Natural killer cell (primary cell): ENCODE measurements at regions not wholly inside any gene's neighbourhood (a gene's known extent, or its start where the extent isn't known, plus 50 kb on each side); places are given as distances from the start of the nearest gene placed in this dataset.
A peak's percentile ranks its signal among the peaks of the same experiment; 100 is the strongest.
"Not testable (repeated sequence)": the region's sequence is repeated elsewhere in the genome, so short reads cannot be mapped to it uniquely, and the experiment has no call there.

ENCODE experiments used
- ATAC-seq, 3 donors: fragments of 150-1000 bp in 2 of 3; fragments of 200-7000 bp in 1 of 3; cut with Tn5 transposase; 1 replicate in 1 of 3; 2 replicates in 2 of 3; pipeline ENCODE4 v1.10.0; 2021; ENCODE audit warnings: mild to moderate bottlenecking in 2 of 3, moderate library complexity in 2 of 3
- DNase-seq, 2 donors: peaks; one replicate each; pipeline versions ENCODE4 v3.0.0 to v3.0.0-alpha.2; 2013 to 2021; ENCODE audit warnings: mixed read lengths in 1 of 2
- H3K27ac ChIP-seq: one replicate; pipeline ENCODE4 v1.5.1; 2013; ENCODE audit warnings: mild to moderate bottlenecking, low read length
- H3K27me3 ChIP-seq: one replicate; pipeline ENCODE4 v1.6.1; 2013; ENCODE audit warnings: low read length; ENCODE audit not compliant: control insufficient read depth, insufficient read depth
- H3K36me3 ChIP-seq: one replicate; pipeline ENCODE4 v1.6.1; 2013; ENCODE audit warnings: low read length; ENCODE audit not compliant: control insufficient read depth, insufficient read depth
- H3K4me1 ChIP-seq: one replicate; pipeline ENCODE4 v1.6.1; 2013; ENCODE audit warnings: low read length; ENCODE audit not compliant: control insufficient read depth, insufficient read depth
- H3K4me3 ChIP-seq: one replicate; pipeline ENCODE4 v1.5.1; 2013; ENCODE audit warnings: low read length
- H3K9me3 ChIP-seq: one replicate; pipeline ENCODE4 v1.6.1; 2013; ENCODE audit warnings: low read length; ENCODE audit not compliant: control insufficient read depth, insufficient read depth
- H3K27ac Mint-ChIP-seq, 2 donors: one replicate each; pipeline ENCODE4 v1.8.0; 2022; ENCODE audit warnings: mild to moderate bottlenecking in 2 of 2, mixed read lengths in 2 of 2, moderate library complexity in 1 of 2
- H3K27me3 Mint-ChIP-seq, 2 donors: one replicate each; pipeline ENCODE4 v1.8.0; 2022; ENCODE audit warnings: low read depth in 2 of 2, mixed read lengths in 2 of 2
- H3K36me3 Mint-ChIP-seq: one replicate; pipeline ENCODE4 v1.8.0; 2022; ENCODE audit warnings: mixed read lengths
- H3K4me1 Mint-ChIP-seq, 2 donors: one replicate each; pipeline ENCODE4 v1.8.0; 2022; ENCODE audit warnings: mixed read lengths in 2 of 2
- H3K4me3 Mint-ChIP-seq: one replicate; pipeline ENCODE4 v1.8.0; 2022; ENCODE audit warnings: mild to moderate bottlenecking, moderate library complexity, mixed read lengths
- H3K9me3 Mint-ChIP-seq, 2 donors: one replicate each; pipeline ENCODE4 v1.8.0; 2022; ENCODE audit warnings: mixed read lengths in 2 of 2
- WGBS: methylation state at CpG from one replicate; pipeline ENCODE4 v1.1.7; 2013; ENCODE audit warnings: missing lambda C conversion rate; ENCODE audit not compliant: insufficient coverage; 5-methylcytosine and 5-hydroxymethylcytosine counted together
- intact Hi-C: fragments of 100-400 bp; cut with micrococcal nuclease; formaldehyde crosslinking; loops from one replicate; pipeline ENCODE4 v1.14.2; 2022
- TF ChIP-seq, protein P1 (sequence below): fragments of 200-600 bp; IDR thresholded peaks from one replicate; pipeline ENCODE4 v1.8.0; 2022; ENCODE audit warnings: antibody characterized with exemption

DNA sequence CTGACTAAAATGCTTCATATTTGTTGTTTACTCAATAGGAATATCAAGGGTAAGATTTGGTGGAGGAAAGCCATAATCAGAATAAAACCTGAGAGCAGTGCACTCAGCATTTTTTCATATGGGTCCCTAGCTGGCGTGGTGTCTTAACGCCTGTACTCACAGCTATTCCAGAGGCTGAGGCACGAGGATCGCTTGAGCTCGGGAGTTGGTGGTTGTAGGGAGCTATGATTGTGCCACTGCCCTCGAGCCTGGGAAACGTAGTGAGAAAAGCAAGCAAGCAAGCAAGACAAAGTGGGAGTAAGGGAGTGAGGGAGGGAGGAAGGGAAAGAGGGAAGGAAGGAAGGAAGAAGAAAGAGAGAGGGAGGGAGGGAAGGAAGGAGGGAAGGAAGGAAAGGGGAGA is 242.5 kb downstream of the OR4C45 start:
- 78% methylated on average over 7 of the region's 7 CpGs for WGBS
- no peaks in the 10 kb centered on the region for H3K4me1 ChIP-seq

DNA sequence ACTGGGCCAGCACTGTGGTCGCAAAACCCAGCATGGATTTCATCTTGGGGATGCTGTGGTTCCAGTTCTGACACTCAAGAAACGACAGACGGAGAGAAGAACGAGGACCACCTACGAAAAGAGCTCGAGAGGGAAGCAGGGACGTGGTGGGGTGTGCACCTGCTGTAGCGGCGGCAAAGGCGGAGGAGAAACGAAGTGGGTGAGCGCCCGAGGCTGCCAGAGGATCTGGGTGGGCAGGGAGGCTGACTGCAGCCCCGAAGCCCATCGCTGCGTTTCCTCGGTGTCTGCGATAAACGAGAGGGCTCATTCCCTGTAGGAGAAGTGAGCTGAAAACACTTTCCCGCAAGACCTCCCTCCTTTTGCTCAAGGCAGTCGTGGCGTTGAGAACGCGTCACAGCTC is 246.1 kb downstream of the OR4C45 start:
- Mint-ChIP-seq H3K36me3 (peaks cover 19% of the 10 kb centered on the region), H3K27me3 (no peaks in the 10 kb centered on the region), H3K27ac (no peak overlapping the region), H3K4me1 (no peaks in the 10 kb centered on the region), H3K9me3 (peaks cover 23 to 30% of the 10 kb centered on the region in 2 donors), H3K4me3 (no peak overlapping the region)
- H3K9me3 ChIP-seq, result peaks cover 16% of the 10 kb centered on the region
- no peaks in the 10 kb centered on the region for H3K4me1 ChIP-seq
- TF ChIP-seq, protein P1, sequence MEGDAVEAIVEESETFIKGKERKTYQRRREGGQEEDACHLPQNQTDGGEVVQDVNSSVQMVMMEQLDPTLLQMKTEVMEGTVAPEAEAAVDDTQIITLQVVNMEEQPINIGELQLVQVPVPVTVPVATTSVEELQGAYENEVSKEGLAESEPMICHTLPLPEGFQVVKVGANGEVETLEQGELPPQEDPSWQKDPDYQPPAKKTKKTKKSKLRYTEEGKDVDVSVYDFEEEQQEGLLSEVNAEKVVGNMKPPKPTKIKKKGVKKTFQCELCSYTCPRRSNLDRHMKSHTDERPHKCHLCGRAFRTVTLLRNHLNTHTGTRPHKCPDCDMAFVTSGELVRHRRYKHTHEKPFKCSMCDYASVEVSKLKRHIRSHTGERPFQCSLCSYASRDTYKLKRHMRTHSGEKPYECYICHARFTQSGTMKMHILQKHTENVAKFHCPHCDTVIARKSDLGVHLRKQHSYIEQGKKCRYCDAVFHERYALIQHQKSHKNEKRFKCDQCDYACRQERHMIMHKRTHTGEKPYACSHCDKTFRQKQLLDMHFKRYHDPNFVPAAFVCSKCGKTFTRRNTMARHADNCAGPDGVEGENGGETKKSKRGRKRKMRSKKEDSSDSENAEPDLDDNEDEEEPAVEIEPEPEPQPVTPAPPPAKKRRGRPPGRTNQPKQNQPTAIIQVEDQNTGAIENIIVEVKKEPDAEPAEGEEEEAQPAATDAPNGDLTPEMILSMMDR, result no peak
- no peaks in the 10 kb centered on the region for H3K27me3 ChIP-seq
- H3K36me3 ChIP-seq, result no peaks in the 10 kb centered on the region
- 88% methylated on average over 24 of the region's 24 CpGs for WGBS
- no peak overlapping the region for H3K27ac ChIP-seq
- no peak overlapping the region for H3K4me3 ChIP-seq
- intact Hi-C loops, result no loop called here
- ATAC-seq (no peak), DNase-seq (no peak)

More for the DNA sequence above, 242.5 kb downstream of the OR4C45 start:
- peaks cover 19 to 29% of the 10 kb centered on the region in 2 donors for H3K9me3 Mint-ChIP-seq
- Histone ChIP-seq H3K4me3 (no peak overlapping the region), H3K27ac (no peak overlapping the region), H3K36me3 (no peaks in the 10 kb centered on the region), H3K27me3 (no peaks in the 10 kb centered on the region), H3K9me3 (peaks cover 23% of the 10 kb centered on the region)
- intact Hi-C loops, result no loop called here
- H3K27me3 Mint-ChIP-seq, result no peaks in the 10 kb centered on the region
- H3K36me3 Mint-ChIP-seq, result peaks cover 23% of the 10 kb centered on the region
- no peak overlapping the region for H3K4me3 Mint-ChIP-seq
- H3K4me1 Mint-ChIP-seq, result no peaks in the 10 kb centered on the region
- no peak for ATAC-seq
- no peak for DNase-seq
- TF ChIP-seq, protein P1, result no peak
- H3K27ac Mint-ChIP-seq, result no peak overlapping the region

DNA sequence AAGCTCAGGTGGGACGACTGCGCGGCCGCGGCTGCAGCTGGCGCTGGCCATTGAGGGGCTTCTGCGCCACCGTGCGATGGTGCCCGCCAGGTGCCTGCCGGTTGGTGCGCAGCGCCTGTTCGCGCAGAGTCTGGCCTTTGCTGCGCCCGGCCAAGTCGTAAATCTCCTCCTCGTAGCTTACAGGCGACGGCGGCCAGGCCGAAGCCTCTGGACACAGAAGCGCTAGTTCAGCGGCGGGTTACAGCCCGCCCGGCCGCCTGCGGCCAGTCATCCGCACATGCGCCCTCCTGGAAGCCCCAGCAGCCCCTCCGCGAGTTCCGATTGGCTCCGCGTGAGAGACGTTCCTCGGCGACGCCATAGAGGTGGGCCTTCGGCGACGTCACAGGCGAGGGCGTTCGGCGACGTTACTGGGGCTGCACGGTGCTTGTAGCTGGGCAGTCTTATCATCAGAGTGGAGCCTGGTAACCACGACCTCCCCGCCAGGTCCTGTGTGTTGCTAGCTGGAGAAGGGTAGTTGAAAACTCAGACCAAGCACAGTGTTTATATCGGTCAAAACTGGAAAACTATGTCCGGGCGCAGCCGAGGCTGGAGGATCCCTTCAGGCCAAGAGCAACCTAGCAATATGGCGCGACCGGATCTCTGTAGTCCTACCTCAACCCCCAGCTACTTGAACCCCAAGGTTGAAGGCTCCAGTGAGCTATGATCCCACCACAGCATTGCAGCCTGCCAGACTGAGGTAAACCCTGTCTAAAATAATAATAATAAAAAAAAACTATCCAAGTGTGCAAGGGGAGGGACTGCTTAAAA is 265.7 kb downstream of the OR4C45 start:
- DNase-seq (no peak), ATAC-seq (no peak)
- Histone ChIP-seq H3K36me3 (no peaks in the 10 kb centered on the region), H3K4me1 (no peaks in the 10 kb centered on the region), H3K27me3 (no peaks in the 10 kb centered on the region), H3K27ac (no peak overlapping the region), H3K4me3 (peak overlapping the region; percentile 23), H3K9me3 (peaks cover 40% of the 10 kb centered on the region)
- H3K27me3 Mint-ChIP-seq, result no peaks in the 10 kb centered on the region
- intact Hi-C loops, result no loop called here
- no peak overlapping the region for H3K27ac Mint-ChIP-seq
- H3K4me1 Mint-ChIP-seq, result no peaks in the 10 kb centered on the region
- TF ChIP-seq, protein P1, result no peak
- peaks cover 0 to 2% of the 10 kb centered on the region in 2 donors for H3K9me3 Mint-ChIP-seq
- H3K4me3 Mint-ChIP-seq, result no peak overlapping the region
- H3K36me3 Mint-ChIP-seq, result no peaks in the 10 kb centered on the region
- WGBS, result 82% methylated on average over 59 of the region's 59 CpGs

DNA sequence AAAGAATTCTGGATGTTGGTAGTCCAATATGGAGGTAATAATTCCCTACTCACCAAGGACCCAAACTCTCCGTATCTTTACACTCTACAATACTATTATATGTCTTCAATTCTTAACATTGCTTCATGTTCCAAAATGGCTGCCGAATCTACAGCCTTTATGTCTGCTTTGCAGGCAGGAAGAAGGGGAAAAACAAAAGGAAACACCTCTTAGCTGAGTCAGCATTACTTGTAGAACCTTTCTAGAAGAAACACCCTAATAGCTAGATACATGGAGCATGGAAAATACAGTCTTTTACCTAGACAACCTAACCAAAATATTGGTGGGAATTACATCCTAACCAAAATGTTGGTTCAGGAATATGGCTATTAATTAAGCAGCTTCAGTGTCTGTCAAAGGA is 298.0 kb downstream of the OR4C45 start:
- H3K4me1 ChIP-seq, H3K27ac Mint-ChIP-seq, H3K27me3 Mint-ChIP-seq, H3K27ac ChIP-seq, DNase-seq, H3K4me3 ChIP-seq, H3K27me3 ChIP-seq, ATAC-seq, H3K4me3 Mint-ChIP-seq, H3K4me1 Mint-ChIP-seq, intact Hi-C loops, H3K36me3 ChIP-seq: not testable (repeated sequence)
- Mint-ChIP-seq H3K9me3 (peaks cover 11 to 21% of the 10 kb centered on the region in 2 donors), H3K36me3 (peaks cover 14% of the 10 kb centered on the region)
- peaks cover 14% of the 10 kb centered on the region for H3K9me3 ChIP-seq
- 63% methylated on average over 2 of the region's 2 CpGs for WGBS
